B cell (primary cell): ENCODE measurements at regions not wholly inside any gene's neighbourhood (a gene's known extent, or its start where the extent isn't known, plus 50 kb on each side); places are given as distances from the start of the nearest gene placed in this dataset.

ENCODE experiments used
- ATAC-seq: fragments of 200-7000 bp; cut with Tn5 transposase; one replicate; pipeline ENCODE4 v1.10.0; 2021; ENCODE audit warnings: low read depth, mild to moderate bottlenecking, moderate number of reproducible peaks, moderate library complexity
- CTCF ChIA-PET: fragments of 350-600 bp; sonication (Branson Sonifier 250); formaldehyde crosslinking; loops from one replicate; lab custom pipeline; 2021; ENCODE audit warnings: antibody characterized with exemption, inconsistent platforms; lab: Charles Lee
- POLR2A ChIA-PET: fragments of 350-600 bp; sonication (Branson Sonifier 250); formaldehyde crosslinking; loops from one replicate; lab custom pipeline; 2021; ENCODE audit warnings: antibody characterized with exemption; lab: Charles Lee
- DNase-seq: peaks from one replicate; pipeline ENCODE4 v3.0.0; 2013
- H2AFZ ChIP-seq: 2 replicates; pipeline ENCODE4 v1.6.1; 2012; ENCODE audit warnings: mild to moderate bottlenecking, low read depth, low read length; ENCODE audit not compliant: insufficient read depth, poor library complexity, severe bottlenecking
- H3K27ac ChIP-seq, 2 donors: 1 replicate in 1 of 2; 2 replicates in 1 of 2; pipeline ENCODE4 v1.5.1; 2012 to 2013; ENCODE audit warnings: low read length in 2 of 2, mild to moderate bottlenecking in 2 of 2, moderate library complexity in 1 of 2
- H3K27me3 ChIP-seq, 4 experiments: fragments of 200-600 bp in 1 of 4; sonication (generic) in 1 of 4; replicated peaks in 1 of 4; 1 replicate in 2 of 4; 2 replicates in 2 of 4; pipeline versions ENCODE4 v1.6.1 to v1.7.0; 2013 to 2016; ENCODE audit warnings: low read length in 3 of 4, mild to moderate bottlenecking in 2 of 4, mixed read lengths in 1 of 4, moderate library complexity in 1 of 4; ENCODE audit not compliant: insufficient read depth in 4 of 4, control insufficient read depth in 3 of 4; ENCODE audit errors: control extremely low read depth in 1 of 4
- H3K36me3 ChIP-seq, 2 experiments: replicated peaks in 1 of 2; 1 replicate in 1 of 2; 2 replicates in 1 of 2; pipeline versions ENCODE4 v1.6.1 to v1.7.1; 2013; ENCODE audit warnings: low read length in 1 of 2; ENCODE audit not compliant: insufficient read depth in 2 of 2, control insufficient read depth in 1 of 2; ENCODE audit errors: control extremely low read depth in 1 of 2, extremely low read depth in 1 of 2
- H3K4me1 ChIP-seq, 2 donors: fragments of 200-600 bp in 1 of 2; sonication (generic) in 1 of 2; 1 replicate in 1 of 2; 2 replicates in 1 of 2; pipeline versions ENCODE4 v1.5.1 to v1.6.1; 2013 to 2017; ENCODE audit warnings: low read length in 2 of 2; ENCODE audit not compliant: control insufficient read depth in 2 of 2, insufficient read depth in 2 of 2
- H3K4me2 ChIP-seq: replicated peaks from 2 replicates; pipeline ENCODE3; 2012; ENCODE audit warnings: mild to moderate bottlenecking, low read depth, low read length; ENCODE audit not compliant: poor library complexity, severe bottlenecking
- H3K4me3 ChIP-seq, 5 experiments: fragments of 200-600 bp in 1 of 5; sonication (generic) in 1 of 5; 1 replicate in 3 of 5; 2 replicates in 2 of 5; pipeline versions ENCODE4 v1.5.1 to v1.7.0; 2011 to 2016; ENCODE audit warnings: low read length in 4 of 5, mild to moderate bottlenecking in 4 of 5, low read depth in 2 of 5, control low read depth in 1 of 5, moderate library complexity in 1 of 5; ENCODE audit not compliant: insufficient read depth in 1 of 5; ENCODE audit errors: control extremely low read depth in 1 of 5, extremely low read depth in 1 of 5
- H3K79me2 ChIP-seq: fragments of 200-600 bp; sonication (generic); one replicate; pipeline ENCODE4 v1.6.0; 2016; ENCODE audit warnings: low read length; ENCODE audit not compliant: control insufficient read depth, insufficient read depth
- H3K9ac ChIP-seq: fragments of 200-600 bp; sonication (generic); 2 replicates; pipeline ENCODE4 v1.6.1; 2017; ENCODE audit warnings: mild to moderate bottlenecking, low read length, moderate library complexity
- H3K9me3 ChIP-seq, 3 donors: one replicate each; pipeline versions ENCODE4 v1.6.1 to v1.7.1; 2013; ENCODE audit warnings: low read length in 2 of 3; ENCODE audit not compliant: control insufficient read depth in 2 of 3, insufficient read depth in 1 of 3; ENCODE audit errors: control extremely low read depth in 1 of 3
- H4K20me1 ChIP-seq: 2 replicates; pipeline ENCODE4 v1.6.0; 2012; ENCODE audit warnings: mild to moderate bottlenecking, low read length; ENCODE audit not compliant: insufficient read depth, control insufficient read depth, poor library complexity, severe bottlenecking
- H3K27ac Mint-ChIP-seq: one replicate; pipeline ENCODE4 v1.8.0; 2021; ENCODE audit warnings: mixed read lengths
- H3K27me3 Mint-ChIP-seq: one replicate; pipeline ENCODE4 v1.8.0; 2021; ENCODE audit warnings: mixed read lengths
- H3K4me1 Mint-ChIP-seq: one replicate; pipeline ENCODE4 v1.8.0; 2021; ENCODE audit warnings: mixed read lengths
- H3K4me3 Mint-ChIP-seq: one replicate; pipeline ENCODE4 v1.8.0; 2021; ENCODE audit warnings: mixed read lengths
- H3K9me3 Mint-ChIP-seq: one replicate; pipeline ENCODE4 v1.8.0; 2022; ENCODE audit warnings: mixed read lengths; ENCODE audit not compliant: insufficient read depth
- EZH2 ChIP-seq: IDR thresholded peaks from 2 replicates; pipeline ENCODE4 v1.6.1; 2012; ENCODE audit warnings: borderline replicate concordance, low read depth, mild to moderate bottlenecking, moderate library complexity, low read length; ENCODE audit not compliant: insufficient read depth, poor library complexity, severe bottlenecking
- WGBS: methylation state at CpG from one replicate; pipeline ENCODE4 v1.1.5; 2013; ENCODE audit warnings: missing lambda C conversion rate; ENCODE audit not compliant: insufficient coverage; 5-methylcytosine and 5-hydroxymethylcytosine counted together
- intact Hi-C: fragments of 100-400 bp; cut with micrococcal nuclease; formaldehyde crosslinking; loops from one replicate; pipeline ENCODE4 v1.10.0; 2022
- TF ChIP-seq, protein P1 (sequence below): fragments of 200-600 bp; IDR thresholded peaks from one replicate; pipeline ENCODE4 v1.8.0; 2022; ENCODE audit warnings: antibody characterized with exemption, mild to moderate bottlenecking

DNA sequence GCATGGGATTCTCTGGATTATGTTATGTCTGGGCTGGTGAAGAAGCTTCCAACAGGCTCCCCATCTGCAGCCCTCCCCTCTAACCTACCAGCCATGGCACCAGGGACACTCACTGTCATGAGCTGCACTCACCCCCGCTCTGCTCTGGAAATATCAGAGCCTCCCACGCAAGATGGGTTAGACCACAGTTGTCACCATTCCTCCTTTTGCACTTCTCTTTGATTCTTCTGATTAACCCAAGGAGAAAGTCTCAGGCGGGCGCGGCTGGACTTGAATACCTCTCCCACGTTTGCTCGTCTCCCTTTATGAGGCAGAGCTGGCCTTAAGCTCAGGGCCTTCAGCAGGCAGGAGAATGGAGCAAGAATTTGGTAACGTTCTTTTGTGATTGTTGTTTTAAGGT, 128.1 kb downstream of the CEBPB start:
- peaks cover 0 to 12% (median 0%) of the 10 kb centered on the region in 4 experiments for H3K27me3 ChIP-seq
- ChIA-PET CTCF (no interaction called here), POLR2A (no interaction called here)
- TF ChIP-seq, protein P1, sequence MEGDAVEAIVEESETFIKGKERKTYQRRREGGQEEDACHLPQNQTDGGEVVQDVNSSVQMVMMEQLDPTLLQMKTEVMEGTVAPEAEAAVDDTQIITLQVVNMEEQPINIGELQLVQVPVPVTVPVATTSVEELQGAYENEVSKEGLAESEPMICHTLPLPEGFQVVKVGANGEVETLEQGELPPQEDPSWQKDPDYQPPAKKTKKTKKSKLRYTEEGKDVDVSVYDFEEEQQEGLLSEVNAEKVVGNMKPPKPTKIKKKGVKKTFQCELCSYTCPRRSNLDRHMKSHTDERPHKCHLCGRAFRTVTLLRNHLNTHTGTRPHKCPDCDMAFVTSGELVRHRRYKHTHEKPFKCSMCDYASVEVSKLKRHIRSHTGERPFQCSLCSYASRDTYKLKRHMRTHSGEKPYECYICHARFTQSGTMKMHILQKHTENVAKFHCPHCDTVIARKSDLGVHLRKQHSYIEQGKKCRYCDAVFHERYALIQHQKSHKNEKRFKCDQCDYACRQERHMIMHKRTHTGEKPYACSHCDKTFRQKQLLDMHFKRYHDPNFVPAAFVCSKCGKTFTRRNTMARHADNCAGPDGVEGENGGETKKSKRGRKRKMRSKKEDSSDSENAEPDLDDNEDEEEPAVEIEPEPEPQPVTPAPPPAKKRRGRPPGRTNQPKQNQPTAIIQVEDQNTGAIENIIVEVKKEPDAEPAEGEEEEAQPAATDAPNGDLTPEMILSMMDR, result no peak
- TF ChIP-seq EZH2, result no peak
- H2AFZ ChIP-seq, result no peak overlapping the region
- H3K79me2 ChIP-seq, result no peaks in the 10 kb centered on the region
- H3K4me3 ChIP-seq, result no peak overlapping the region
- WGBS, result 76% methylated on average over 5 of the region's 8 CpGs
- no peaks in the 10 kb centered on the region for H3K4me1 ChIP-seq
- Mint-ChIP-seq H3K4me3 (no peak overlapping the region), H3K27me3 (peaks cover 45% of the 10 kb centered on the region), H3K4me1 (no peaks in the 10 kb centered on the region), H3K9me3 (peaks cover 3% of the 10 kb centered on the region), H3K27ac (no peak overlapping the region)
- no peak overlapping the region for H3K9ac ChIP-seq
- intact Hi-C loops, result no loop called here
- no peak for DNase-seq
- no peak overlapping the region for H3K27ac ChIP-seq
- ATAC-seq, result no peak
- H4K20me1 ChIP-seq, result no peaks in the 10 kb centered on the region
- no peak overlapping the region for H3K4me2 ChIP-seq
- H3K36me3 ChIP-seq, result no peaks in the 10 kb centered on the region
- no peaks in the 10 kb centered on the region for H3K9me3 ChIP-seq

GRCh38 chr20:50320005-50320900, 129.6 kb downstream of the CEBPB start:
- no peaks in the 10 kb centered on the region for H3K36me3 ChIP-seq
- no peak overlapping the region for H3K4me2 ChIP-seq
- TF ChIP-seq EZH2, result no peak
- TF ChIP-seq, protein P1, result no peak
- DNase-seq, result no peak
- H3K9ac ChIP-seq, result no peak overlapping the region
- ChIA-PET CTCF (no interaction called here), POLR2A (no interaction called here)
- Mint-ChIP-seq H3K4me1 (no peaks in the 10 kb centered on the region), H3K4me3 (no peak overlapping the region), H3K27me3 (peaks cover 40% of the 10 kb centered on the region), H3K27ac (no peak overlapping the region), H3K9me3 (no peaks in the 10 kb centered on the region)
- H3K79me2 ChIP-seq, result no peaks in the 10 kb centered on the region
- H2AFZ ChIP-seq, result no peak overlapping the region
- no peaks in the 10 kb centered on the region for H3K4me1 ChIP-seq
- peaks cover 0 to 2% (median 0%) of the 10 kb centered on the region in 3 donors for H3K9me3 ChIP-seq
- peaks cover 0 to 12% (median 0%) of the 10 kb centered on the region in 4 experiments for H3K27me3 ChIP-seq
- H3K27ac ChIP-seq, result no peak overlapping the region
- intact Hi-C loops, result no loop called here
- 89% methylated on average over 9 of the region's 13 CpGs for WGBS
- no peaks in the 10 kb centered on the region for H4K20me1 ChIP-seq
- no peak overlapping the region for H3K4me3 ChIP-seq
- ATAC-seq, result no peak
